ENCODE measurements at regions not wholly inside any gene's neighbourhood (a gene's known extent, or its start where the extent isn't known, plus 50 kb on each side); places are given as distances from the start of the nearest gene placed in this dataset.

DNA sequence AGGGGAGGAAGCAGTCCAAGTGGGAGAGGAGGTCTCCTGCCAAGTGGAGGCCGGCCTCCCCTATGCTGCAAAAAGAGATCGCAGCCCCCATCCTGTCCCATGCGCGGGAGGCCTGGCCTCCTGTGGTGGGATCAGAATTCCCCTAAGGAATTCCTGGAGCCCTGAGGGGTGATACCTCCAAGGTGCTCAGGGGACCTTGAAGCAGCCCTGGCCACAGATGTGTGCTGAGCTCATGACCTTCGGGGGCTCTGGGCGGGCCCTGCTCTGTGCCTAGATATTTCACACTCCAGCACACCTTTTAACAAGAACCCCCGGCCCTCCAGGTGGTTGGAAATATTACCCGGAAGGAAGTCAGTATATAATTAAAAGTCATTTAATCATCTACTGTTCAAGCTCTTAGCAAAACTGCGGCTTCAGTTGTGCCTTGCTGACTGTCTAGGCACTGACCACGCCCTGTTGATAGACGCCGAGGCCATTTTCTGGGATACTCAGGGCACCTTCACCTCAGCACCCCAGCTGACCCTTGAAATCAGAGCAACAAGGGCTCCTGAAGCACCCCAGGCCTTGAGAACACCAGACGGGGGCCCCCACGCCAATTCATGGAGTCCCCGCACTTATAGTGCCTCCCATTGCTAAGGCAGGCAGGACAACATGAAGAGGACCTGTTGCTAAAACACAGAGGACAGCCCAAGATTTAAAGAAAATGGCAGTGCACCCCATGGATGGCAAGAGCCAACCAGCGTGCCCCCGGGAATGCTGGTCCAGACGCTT lies 119.1 kb downstream of the NDUFA10 start:
- Mint-ChIP-seq H3K4me3 (no peak overlapping the region), H3K27ac (no peak overlapping the region), H3K36me3 (ENCODE audit: low read depth) (peaks cover 15% of the 10 kb centered on the region), H3K27me3 (peaks cover 6% of the 10 kb centered on the region), H3K4me1 (peaks cover 1% of the 10 kb centered on the region), H3K9me3 (peaks cover 16% of the 10 kb centered on the region)
- no peak for DNase-seq
- CTCF ChIA-PET: no interaction called here
- POLR2A ChIA-PET: no interaction called here

DNA sequence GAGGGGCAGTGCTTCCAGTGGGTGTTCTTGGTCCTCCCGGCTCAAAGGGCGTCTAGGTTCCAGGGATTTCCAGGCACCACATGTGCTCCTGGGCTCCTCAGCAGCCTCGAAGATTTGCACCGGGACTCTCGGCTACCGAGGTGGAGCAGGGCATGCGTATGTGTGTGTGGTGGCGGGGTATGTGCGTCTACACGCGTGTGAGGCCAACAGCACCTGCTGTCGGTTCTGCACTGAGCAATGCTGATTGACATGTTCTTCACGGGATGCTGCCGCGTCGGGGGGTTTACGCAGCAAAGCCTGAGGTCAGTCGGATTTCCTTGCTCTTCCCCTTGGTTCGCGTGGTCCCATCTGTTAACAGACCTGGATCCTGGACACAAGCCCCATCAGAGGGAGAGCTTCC lies 119.8 kb downstream of the NDUFA10 start:
- no peak for DNase-seq
- H3K36me3 Mint-ChIP-seq (ENCODE audit: low read depth): peaks cover 11% of the 10 kb centered on the region

DNA sequence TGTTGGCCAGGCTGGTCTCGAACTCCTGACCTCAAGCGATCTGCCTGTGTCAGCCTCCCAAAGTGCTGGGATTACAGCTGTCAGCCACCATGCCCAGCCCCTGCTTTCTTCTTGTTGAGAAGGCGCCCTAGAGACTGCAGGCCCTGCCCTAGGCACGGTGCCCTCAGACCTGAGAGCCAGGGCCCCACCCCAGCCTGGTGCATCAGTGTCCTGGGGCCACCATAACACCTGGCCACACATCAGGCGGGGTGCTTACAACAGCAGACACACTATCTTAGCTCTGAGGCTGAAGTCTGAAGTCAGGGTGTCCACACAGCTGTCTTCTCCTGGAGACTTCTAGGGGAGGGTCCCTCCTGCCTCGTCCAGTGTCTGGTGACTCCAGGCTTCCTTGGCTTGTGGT lies 120.6 kb downstream of the NDUFA10 start:
- H3K36me3 Mint-ChIP-seq (ENCODE audit: low read depth): peaks cover 9% of the 10 kb centered on the region
- H3K27me3 Mint-ChIP-seq: peaks cover 11% of the 10 kb centered on the region
- no peak overlapping the region for H3K27ac Mint-ChIP-seq
- H3K9me3 Mint-ChIP-seq: peaks cover 13% of the 10 kb centered on the region
- peaks cover 1% of the 10 kb centered on the region for H3K4me1 Mint-ChIP-seq
- H3K4me3 Mint-ChIP-seq: no peak overlapping the region
- ChIA-PET POLR2A (no interaction called here), CTCF (no interaction called here)
- no peak for DNase-seq

More for the DNA sequence above, 119.8 kb downstream of the NDUFA10 start:
- Mint-ChIP-seq H3K27ac (no peak overlapping the region), H3K27me3 (peaks cover 11% of the 10 kb centered on the region), H3K4me3 (no peak overlapping the region), H3K9me3 (peaks cover 14% of the 10 kb centered on the region), H3K4me1 (peaks cover 1% of the 10 kb centered on the region)
- ChIA-PET POLR2A (no interaction called here), CTCF (no interaction called here)

DNA sequence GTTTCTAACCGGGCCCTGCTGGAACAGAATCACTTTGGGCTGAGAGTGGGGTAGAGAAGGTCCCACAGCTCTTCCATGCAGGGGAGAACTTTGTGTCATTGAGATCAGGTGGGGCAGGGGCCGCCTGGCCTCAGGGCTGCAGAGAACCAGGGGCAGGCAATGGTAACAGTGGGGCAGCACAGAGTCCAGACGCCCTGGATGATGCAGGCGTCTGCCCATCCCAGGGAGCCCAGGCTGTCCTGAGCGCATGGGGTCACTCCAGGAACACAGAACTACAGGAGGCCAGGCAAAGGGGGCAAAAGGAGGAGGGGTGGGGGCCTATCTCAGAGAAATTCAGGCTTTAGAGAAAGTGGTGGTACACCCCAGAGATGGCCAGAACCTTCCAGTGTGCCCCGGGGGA lies 121.3 kb downstream of the NDUFA10 start:
- H3K36me3 Mint-ChIP-seq (ENCODE audit: low read depth): peaks cover 9% of the 10 kb centered on the region
- no peak overlapping the region for H3K4me3 Mint-ChIP-seq
- no peak overlapping the region for H3K27ac Mint-ChIP-seq
- DNase-seq: no peak
- H3K27me3 Mint-ChIP-seq: peaks cover 11% of the 10 kb centered on the region
- CTCF ChIA-PET: no interaction called here
- POLR2A ChIA-PET: no interaction called here
- peaks cover 13% of the 10 kb centered on the region for H3K9me3 Mint-ChIP-seq
- peaks cover 1% of the 10 kb centered on the region for H3K4me1 Mint-ChIP-seq

DNA sequence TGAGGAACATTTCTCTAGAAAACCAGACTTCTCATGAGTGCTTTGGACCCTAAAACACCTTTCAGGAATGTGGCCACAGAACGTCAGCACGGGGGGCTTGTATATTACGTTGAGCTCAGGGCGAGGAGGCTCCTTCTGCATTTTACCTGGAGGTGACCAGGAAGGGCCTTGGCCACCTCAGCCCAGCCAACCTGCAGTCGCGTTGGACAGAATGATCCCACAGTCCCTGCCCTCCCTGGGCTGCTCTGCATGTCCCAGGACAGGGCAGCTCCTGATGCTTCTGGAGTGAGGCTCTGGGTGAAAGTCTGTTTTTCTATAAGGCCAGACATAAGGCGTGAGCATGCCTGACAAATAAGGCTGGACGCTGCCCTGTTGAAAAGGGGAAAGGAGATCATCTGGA lies 121.9 kb downstream of the NDUFA10 start:
- DNase-seq: no peak
- H3K27ac Mint-ChIP-seq: no peak overlapping the region
- ChIA-PET POLR2A (no interaction called here), CTCF (no interaction called here)
- H3K4me1 Mint-ChIP-seq: peaks cover 1% of the 10 kb centered on the region
- H3K36me3 Mint-ChIP-seq (ENCODE audit: low read depth): peaks cover 9% of the 10 kb centered on the region
- H3K9me3 Mint-ChIP-seq: peaks cover 13% of the 10 kb centered on the region
- no peak overlapping the region for H3K4me3 Mint-ChIP-seq
- peaks cover 11% of the 10 kb centered on the region for H3K27me3 Mint-ChIP-seq

DNA sequence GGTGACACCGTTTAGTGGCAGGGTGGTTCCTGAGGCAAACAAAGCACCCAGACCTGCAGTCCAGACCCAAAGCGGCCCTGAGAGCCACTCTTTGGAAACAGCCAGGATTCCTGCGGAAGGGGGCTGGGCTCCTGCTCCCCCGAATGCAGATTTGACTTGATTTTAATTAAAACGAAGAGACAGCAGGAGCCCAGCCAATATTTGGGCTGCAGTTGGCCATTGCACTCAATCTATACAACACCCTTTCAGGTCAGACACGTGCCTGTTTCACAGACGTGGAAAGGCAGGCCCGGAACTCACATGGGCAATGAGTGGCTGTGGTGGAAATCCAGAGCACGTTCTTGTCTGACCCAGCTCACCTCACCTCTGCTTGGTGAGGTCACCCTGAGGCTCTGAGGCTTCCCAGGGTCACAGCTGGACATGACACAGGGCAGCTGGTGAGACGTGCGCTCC lies 122.4 kb downstream of the NDUFA10 start:
- Mint-ChIP-seq H3K4me3 (no peak overlapping the region), H3K4me1 (no peaks in the 10 kb centered on the region), H3K27me3 (peaks cover 11% of the 10 kb centered on the region), H3K36me3 (ENCODE audit: low read depth) (peaks cover 9% of the 10 kb centered on the region), H3K27ac (no peak overlapping the region), H3K9me3 (peaks cover 13% of the 10 kb centered on the region)
- no peak for DNase-seq
- ChIA-PET POLR2A (no interaction called here), CTCF (no interaction called here)

DNA sequence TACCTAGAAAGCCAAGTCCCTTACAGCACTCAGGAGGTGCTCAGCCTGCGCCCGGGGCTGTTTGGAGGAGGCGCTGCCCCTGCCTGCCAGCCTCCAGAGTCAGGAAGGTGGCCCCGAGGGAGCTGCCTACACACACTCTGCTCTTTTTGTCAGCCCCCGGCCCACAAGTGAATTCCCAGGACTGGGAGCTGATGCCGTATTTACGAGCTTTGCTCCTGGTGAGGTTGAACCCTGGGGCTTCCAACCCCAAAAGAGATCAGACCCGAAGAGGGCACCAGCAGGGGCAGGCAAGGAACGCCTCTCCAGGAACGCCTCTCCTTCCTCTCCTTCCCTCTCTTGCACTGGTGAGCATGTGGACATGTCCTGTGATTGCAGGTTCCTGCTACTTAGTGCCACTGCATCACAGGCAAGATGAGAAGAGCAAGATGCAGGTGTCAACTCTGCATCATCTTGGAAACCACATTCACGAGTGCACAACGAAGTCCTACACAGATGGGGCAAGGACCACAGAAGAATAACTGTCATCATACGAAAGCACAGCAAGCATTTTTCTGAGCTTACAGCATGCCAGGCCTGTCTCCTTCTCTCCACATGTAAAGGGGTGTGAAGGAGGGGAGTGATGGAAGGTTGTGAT lies 126.7 kb downstream of the NDUFA10 start:
- no peaks in the 10 kb centered on the region for H3K36me3 Mint-ChIP-seq (ENCODE audit: low read depth)
- POLR2A ChIA-PET: interaction anchor here (1.3 kb wide), 1 partner anchor 11 kb away, joined by 3 read pairs; no protein-coding TSS in a partner anchor
- peak; percentile 14 for DNase-seq
- no peaks in the 10 kb centered on the region for H3K4me1 Mint-ChIP-seq
- CTCF ChIA-PET: no interaction called here
- H3K27me3 Mint-ChIP-seq: peaks cover 30% of the 10 kb centered on the region
- H3K27ac Mint-ChIP-seq: no peak overlapping the region
- H3K9me3 Mint-ChIP-seq: no peaks in the 10 kb centered on the region
- no peak overlapping the region for H3K4me3 Mint-ChIP-seq

DNA sequence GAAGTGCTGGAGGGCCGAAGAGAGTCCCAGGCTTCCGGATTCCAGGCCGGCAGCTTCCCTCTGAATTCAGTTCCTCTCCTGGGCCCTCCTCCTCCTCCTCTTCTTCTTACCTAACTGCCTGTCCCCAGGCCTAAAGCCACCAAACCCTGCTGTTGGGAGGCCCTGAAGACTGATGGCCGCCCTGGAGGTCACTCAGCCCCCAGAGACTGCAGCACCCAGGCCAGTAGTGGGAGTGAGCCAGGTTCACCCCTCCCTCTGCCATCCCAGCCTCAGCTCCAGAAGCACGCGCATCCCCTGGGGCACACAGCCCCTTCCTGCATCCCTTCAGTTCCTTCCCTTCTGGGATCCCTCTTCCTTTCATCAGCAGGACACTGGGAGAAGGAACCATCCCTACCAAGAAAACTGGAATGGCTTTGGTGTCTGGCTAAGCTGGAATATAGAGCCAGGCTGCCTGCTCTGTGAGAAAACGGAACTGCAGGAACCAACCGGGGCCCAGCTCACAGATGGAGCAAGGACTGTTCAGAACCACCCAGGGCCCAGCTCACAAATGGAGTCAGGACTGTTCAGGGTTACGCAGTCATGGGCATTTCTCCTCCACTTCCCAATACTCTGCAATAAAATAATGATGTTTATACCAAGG lies 127.4 kb downstream of the NDUFA10 start:
- Mint-ChIP-seq H3K27ac (no peak overlapping the region), H3K4me1 (no peaks in the 10 kb centered on the region), H3K4me3 (no peak overlapping the region), H3K9me3 (no peaks in the 10 kb centered on the region), H3K27me3 (peaks cover 32% of the 10 kb centered on the region), H3K36me3 (ENCODE audit: low read depth) (no peaks in the 10 kb centered on the region)
- peak; percentile 1 for DNase-seq
- CTCF ChIA-PET: no interaction called here
- POLR2A ChIA-PET: interaction anchor here (1.3 kb wide), 1 partner anchor 12 kb away, joined by 3 read pairs; no protein-coding TSS in a partner anchor

DNA sequence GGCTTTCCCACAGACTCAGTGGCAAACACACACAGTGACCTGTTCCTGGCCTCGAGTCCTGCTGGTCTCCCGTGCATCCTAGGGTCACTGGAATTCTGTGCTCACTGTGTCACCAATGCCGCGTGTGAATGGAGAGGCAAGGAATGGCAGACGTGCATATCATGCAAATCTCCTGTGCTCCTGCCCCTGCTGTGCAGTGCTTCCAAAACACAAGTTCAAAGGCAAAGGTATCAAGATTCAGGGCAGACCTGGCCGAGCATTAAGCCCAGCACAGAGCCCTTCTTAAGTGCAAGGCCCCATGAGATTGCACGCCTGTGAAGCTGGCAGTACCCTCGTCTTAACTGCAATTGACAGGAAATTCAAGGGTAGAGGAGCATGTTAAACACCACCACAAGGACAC lies 129.1 kb downstream of the NDUFA10 start:
- H3K4me1 Mint-ChIP-seq: no peaks in the 10 kb centered on the region
- CTCF ChIA-PET: interaction anchor here (1.3 kb wide), 1 partner anchor 14 kb away, joined by 4 read pairs; no protein-coding TSS in a partner anchor
- no peaks in the 10 kb centered on the region for H3K36me3 Mint-ChIP-seq (ENCODE audit: low read depth)
- peak; percentile 1 for DNase-seq
- H3K27ac Mint-ChIP-seq: no peak overlapping the region
- no peaks in the 10 kb centered on the region for H3K9me3 Mint-ChIP-seq
- POLR2A ChIA-PET: no interaction called here
- no peak overlapping the region for H3K4me3 Mint-ChIP-seq
- peaks cover 26% of the 10 kb centered on the region for H3K27me3 Mint-ChIP-seq

DNA sequence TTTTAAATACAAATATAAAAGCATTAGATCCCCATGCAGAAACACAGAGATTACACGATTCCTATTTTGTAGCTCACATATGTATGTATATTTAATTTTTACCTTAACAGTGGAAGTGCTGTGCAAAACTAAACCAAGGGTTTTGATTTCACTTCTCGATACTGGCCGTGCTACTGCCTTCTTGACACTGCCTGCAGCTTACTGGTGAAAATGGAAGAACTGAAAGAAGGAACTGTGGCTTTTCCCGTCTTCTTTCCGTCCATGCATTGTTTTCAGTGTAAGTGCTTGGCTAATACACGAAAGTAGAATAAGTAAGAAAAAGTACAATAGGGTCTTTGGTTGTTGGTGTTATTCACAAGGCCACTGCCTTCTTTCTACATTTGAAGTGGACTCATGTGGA lies 129.5 kb downstream of the NDUFA10 start:
- no peaks in the 10 kb centered on the region for H3K4me1 Mint-ChIP-seq
- no peaks in the 10 kb centered on the region for H3K9me3 Mint-ChIP-seq
- no peak for DNase-seq
- POLR2A ChIA-PET: no interaction called here
- peaks cover 23% of the 10 kb centered on the region for H3K27me3 Mint-ChIP-seq
- H3K4me3 Mint-ChIP-seq: no peak overlapping the region
- no peak overlapping the region for H3K27ac Mint-ChIP-seq
- CTCF ChIA-PET: interaction anchor here (1.3 kb wide), 1 partner anchor 13 kb away, joined by 4 read pairs; no protein-coding TSS in a partner anchor
- no peaks in the 10 kb centered on the region for H3K36me3 Mint-ChIP-seq (ENCODE audit: low read depth)

DNA sequence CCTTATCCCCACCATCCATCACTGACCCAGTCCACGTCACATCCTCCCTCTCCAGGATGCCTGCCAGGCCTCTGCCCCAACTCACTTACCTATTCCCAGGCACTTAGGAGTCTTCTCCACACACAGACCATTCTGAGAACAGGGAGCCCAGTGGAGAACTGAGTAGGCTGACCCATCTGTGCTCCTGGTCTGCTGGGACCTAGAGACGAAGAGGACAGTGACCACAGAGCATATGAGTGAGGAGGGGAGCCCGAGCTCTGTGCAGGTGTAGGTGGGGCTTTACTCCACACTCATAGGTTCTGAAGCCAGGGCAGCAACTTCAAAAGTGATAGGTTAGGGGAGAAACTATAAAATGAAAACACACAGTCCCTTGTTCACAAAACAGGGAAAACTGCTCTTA lies 130.0 kb downstream of the NDUFA10 start:
- DNase-seq: no peak
- Mint-ChIP-seq H3K4me3 (no peak overlapping the region), H3K9me3 (no peaks in the 10 kb centered on the region), H3K36me3 (ENCODE audit: low read depth) (no peaks in the 10 kb centered on the region), H3K27ac (no peak overlapping the region), H3K4me1 (no peaks in the 10 kb centered on the region), H3K27me3 (peaks cover 22% of the 10 kb centered on the region)
- ChIA-PET POLR2A (no interaction called here), CTCF (interaction anchor here (1.3 kb wide), 2 partner anchors 13 to 15 kb away, joined by 3 to 4 read pairs; no protein-coding TSS in a partner anchor)

DNA sequence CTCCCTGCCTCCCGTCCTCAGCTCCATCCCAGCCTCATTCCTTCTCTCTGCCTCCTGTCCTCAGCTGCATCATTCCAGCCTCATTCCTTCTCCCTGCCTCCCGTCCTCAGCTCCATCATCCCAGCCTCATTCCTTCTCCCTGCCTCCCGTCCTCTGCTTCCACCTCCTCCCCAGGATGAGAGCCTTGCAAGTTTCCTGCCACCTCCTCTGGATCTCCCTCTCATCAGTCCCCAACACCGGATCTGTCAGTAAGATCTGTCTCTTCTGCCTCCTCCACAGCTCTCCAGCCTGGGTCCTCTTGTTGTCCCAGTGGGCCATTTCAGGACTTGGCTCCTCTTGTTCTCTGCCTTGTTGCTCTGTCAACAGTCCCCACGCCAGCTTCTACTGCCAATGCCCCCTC lies 130.9 kb downstream of the NDUFA10 start:
- no peaks in the 10 kb centered on the region for H3K36me3 Mint-ChIP-seq (ENCODE audit: low read depth)
- H3K27ac Mint-ChIP-seq: no peak overlapping the region
- H3K27me3 Mint-ChIP-seq: peaks cover 23% of the 10 kb centered on the region
- no peak for DNase-seq
- ChIA-PET POLR2A (interaction anchor here (1.4 kb wide), 1 partner anchor 17 kb away, joined by 4 read pairs; no protein-coding TSS in a partner anchor), CTCF (interaction anchor here (1.3 kb wide), 1 partner anchor 15 kb away, joined by 3 read pairs; no protein-coding TSS in a partner anchor)
- no peaks in the 10 kb centered on the region for H3K9me3 Mint-ChIP-seq
- H3K4me1 Mint-ChIP-seq: no peaks in the 10 kb centered on the region
- H3K4me3 Mint-ChIP-seq: no peak overlapping the region

DNA sequence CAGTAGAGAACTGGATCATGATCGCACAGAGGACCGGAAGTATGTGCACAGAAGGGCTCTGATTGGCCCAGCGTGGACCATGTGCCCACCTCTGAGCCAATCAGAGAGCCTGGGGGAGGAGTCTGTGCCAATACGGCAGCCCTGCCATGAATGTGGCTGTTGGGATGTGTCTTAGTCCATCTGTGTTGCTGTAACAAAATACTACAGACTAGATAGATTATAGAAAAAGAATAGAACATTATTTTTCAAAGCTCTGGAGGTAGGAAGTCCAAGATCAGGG lies 132.0 kb downstream of the NDUFA10 start:
- H3K4me1 Mint-ChIP-seq: no peaks in the 10 kb centered on the region
- peak; percentile 16 for DNase-seq
- ChIA-PET CTCF (no interaction called here), POLR2A (no interaction called here)
- H3K9me3 Mint-ChIP-seq: no peaks in the 10 kb centered on the region
- H3K27ac Mint-ChIP-seq: no peak overlapping the region
- H3K4me3 Mint-ChIP-seq: no peak overlapping the region
- no peaks in the 10 kb centered on the region for H3K36me3 Mint-ChIP-seq (ENCODE audit: low read depth)
- H3K27me3 Mint-ChIP-seq: peaks cover 28% of the 10 kb centered on the region
